Kasumi-1 (cell line): ENCODE measurements at regions not wholly inside any gene's neighbourhood (a gene's known extent, or its start where the extent isn't known, plus 50 kb on each side); places are given as distances from the start of the nearest gene placed in this dataset.

Experiments
- DNase-seq, 2 experiments: peaks; one replicate each; lab custom pipeline; 2025; lab: John Stamatoyannopoulos, UW

DNA sequence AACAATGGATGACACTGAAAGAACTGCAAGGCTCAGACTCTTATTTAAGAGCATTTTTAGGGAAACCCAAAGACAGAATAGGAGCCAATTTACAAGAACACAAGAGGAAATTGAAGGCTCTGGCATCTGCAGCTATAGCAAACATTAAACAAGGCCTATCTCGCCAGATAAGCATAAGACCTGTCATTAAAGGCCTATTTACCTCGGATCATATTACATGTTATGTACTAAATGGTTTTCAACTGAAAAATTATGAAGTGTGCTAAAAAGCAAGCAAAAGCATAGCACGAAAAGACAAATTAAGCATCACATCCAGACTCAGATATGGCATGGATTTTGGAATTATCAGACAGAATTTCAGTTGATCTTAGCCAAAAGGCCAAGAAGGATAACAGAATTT is 617.1 kb downstream of the SQOR start:
- DNase-seq, result no peak

DNA sequence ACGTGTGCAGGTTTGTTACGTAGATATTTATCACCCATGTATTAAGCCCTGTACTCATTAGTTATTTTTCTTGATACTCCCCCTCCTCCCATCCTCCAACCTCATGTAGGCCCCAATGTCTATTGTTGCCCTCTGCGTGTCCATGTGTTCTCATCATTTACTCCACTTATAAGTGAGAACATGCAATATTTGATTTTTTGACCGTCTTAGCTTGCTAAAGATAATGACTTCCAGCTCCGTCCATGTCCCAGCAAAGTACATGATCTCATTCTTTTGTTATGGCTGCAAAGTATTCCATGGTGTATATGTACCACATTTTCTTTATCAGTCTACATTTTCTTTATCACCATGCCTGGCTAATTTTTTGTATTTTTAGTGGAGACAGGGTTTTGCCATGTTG is 623.2 kb downstream of the SQOR start:
- DNase-seq, result no peak

DNA sequence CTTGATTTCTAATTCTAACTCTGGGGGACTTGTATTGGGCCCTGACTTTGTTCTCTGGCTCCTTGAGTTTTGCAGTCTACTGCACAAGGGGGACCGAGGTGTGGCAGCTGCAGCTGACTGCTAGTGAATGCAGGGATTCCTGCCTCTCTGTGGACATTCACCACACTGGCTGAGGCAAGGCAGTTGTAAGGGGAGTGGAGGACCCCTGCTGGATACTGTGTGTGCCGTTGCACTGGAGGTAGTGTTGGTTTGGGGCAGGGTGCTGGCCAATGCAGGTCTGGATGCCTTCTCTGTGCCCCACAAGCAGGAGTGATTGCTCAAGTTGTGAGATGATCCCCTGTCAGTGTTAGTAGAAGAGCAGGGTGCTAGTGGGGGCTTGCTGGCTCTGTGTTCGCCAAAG is 626.1 kb downstream of the SQOR start:
- no peak for DNase-seq

DNA sequence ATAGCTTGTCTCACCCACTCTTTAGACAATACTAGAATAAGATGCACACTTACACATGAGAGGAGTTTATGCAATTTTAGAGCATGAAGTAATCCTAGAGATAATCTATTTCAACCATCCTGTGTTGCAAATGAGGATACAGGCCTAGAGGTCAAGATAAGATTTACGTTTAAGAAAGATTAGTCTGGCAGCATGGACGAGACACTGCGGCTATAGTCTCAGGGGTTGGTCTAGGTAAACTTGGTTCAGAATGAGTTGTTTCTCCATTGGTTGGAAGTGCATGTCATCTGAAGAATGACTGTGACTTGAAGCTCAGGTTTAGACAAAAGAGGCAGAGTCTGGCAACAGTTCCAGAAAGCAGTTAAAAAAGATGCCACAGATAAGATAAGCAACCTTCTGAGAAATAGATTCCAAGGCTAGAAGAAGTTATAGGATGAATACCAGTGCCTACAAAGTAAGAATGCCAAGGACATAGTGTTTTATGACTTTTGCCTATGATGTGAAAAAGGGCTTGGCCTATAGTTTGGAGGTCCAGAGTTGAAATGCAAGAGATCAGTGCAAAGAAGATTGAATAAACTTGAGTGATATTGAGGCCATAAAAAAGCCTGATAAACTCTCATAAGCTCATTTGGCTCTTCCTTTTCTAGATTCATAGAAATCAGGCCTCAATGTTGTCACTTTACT is 631.0 kb downstream of the SQOR start:
- DNase-seq, result no peak

DNA sequence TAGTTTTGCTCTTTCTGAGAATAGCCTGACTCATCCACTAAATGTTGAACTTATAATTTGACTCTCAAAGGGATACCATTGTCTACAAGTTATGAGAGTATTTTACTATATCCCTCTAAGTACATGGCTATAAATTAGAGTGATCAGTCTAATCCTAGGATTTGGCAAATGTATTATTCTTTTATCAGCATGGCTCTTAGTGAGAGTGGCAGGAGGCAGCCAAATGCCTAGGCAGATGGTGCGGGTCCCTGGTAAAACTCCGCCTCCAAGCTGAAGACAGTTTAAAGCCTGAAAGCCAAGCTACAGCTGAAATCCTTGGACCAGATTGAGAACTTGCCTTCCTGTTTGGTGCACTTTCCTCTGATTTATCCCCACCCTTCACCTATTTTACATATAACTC is 631.8 kb downstream of the SQOR start:
- DNase-seq, result no peak

DNA sequence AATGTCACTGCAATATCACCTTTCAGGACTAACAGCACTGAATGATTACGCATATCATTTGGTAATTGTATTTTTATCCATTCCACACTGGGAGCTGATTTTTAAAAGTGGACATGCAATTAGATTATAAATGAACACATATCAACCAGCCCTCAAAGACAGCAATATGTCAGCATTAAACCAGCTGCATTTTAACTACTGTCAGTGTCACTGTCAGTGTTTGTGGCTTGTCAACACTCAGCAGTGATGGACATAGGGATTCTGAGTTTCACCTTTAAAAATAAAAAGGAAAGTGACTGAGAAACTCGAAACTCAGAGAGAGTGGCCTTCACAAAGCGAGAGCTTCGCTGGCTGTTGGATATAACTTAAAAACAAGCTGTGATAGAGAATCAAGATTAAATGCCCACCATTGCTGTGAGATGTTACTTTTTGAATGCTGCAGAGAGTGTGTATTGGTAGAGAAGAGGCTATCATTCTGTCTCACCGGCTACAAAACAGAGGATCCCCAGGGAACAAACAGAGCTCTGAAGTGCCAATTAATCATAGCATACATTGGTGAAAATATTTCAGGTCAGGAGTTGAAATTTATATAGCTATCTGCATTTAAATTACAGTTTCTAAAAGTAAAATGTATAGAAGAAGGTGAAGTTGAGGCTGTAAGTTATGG is 635.8 kb downstream of the SQOR start:
- DNase-seq, result no peak

DNA sequence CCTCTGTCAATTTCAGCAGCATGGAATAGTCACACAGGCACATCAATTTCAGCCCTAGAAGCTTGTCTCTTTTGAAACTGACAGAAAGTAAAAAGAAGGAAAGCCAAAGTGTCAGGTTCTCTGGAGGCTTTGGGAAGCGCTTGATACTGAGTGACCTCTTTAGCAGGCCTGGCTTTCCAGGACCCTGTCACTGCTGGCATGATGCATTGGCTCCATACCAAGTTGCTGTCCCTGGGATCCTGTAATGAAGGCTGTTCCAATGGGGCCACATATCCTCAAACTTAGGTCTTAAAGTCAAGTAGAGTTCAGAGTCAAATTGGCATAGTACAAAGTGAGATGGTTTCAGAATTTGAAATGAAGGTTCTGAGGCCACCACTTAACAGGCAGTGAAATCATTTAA is 640.9 kb downstream of the SQOR start:
- DNase-seq, result no peak

DNA sequence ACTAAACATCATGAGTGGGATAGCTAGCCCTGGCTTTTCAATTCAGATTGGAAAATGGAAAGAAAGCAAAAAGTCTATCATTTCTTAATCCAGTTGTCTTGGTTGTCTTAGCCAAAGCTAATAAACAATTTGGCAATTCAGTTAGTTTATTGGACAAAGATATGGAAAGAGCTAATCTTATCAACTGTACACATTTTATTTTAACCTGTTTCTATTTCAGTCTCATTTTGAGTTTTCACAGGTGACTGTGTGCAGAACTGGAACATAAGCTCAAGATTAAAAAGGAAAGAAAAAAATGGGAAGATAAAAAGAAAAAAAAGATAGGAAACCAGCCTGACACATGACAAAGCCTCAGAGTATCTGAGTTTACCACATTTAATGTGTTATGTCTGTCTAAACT is 642.6 kb downstream of the SQOR start:
- no peak for DNase-seq

DNA sequence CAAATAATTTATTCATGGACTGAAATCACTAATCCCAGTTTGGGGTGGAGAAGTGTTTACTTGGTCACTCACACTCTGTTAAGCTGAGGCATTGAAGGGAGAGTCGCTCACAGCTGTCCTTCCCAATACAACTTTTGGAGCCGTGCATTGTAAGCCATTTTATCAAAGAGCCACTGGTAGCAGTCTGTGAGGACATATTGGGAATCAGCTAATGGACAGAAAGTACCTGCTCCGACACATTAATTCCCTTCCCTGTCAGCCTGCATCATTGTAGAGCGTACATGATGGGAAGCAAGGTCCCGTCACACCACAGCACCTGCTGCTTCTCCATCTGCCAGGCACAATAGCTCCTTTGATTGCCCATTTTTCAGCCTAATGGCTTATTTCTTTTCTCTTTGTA is 643.2 kb downstream of the SQOR start:
- no peak for DNase-seq

DNA sequence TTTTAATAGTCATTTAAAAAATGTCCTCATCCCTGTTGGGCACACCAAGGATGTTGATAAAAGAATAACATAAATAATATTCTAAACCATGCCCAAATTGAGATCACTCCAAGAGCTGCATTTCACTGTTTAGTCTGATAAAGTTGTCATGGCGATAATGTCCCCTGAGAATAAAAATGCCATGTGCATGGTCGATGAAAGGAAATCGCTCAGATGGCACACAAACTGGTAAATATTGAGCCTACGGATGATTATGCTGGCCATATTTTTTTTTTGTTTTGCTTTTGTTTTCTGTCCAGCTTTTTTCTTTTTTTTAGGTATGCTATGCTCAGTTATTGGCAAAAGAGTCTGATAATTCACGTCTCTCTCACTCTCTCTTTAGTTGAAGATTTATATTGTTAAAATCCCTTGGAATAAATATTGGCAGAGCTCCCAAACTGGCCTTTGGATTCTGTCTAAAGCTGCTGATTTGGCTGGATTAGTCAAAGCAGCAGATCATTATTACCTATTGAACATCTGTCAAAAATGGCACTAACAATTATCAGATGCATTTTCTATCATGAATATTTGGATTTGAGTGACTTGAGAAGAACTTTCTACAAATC is 643.8 kb downstream of the SQOR start:
- no peak for DNase-seq

DNA sequence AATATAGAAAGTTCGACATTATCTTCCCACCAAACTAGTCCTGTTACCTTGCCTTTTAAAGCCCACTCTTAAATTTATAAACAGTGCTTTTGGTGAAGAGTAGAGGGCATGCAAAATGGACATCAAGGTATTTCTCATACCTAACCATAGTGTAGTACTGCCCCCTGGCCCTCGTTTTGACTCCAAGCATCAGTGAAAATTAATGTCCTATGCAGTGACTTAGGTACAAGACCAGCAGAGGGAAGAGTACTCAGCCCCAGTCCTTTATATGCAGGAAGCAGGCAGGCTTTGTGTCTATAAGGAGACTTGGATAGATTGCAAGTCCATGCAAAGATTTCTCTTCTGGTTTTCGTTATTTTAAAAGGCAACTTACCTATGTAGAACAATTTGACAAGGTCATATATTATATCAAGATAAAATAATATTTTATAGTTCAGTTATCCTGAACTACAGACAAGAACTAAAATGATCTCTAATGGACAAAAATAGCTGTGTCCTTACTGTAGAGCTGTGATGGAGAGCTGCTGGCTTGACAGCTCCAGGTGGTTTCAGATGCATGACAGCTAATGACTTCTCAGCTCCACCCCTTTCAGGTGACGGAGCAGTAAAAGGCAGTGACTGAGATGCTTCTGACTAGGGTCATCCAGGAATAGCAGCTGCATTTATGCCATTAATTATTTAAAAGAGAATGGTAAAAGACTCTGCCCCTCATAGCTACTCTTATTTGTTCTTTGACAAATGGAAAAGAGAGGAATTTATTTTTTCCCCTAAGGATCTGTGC is 646.1 kb downstream of the SQOR start:
- no peak for DNase-seq

DNA sequence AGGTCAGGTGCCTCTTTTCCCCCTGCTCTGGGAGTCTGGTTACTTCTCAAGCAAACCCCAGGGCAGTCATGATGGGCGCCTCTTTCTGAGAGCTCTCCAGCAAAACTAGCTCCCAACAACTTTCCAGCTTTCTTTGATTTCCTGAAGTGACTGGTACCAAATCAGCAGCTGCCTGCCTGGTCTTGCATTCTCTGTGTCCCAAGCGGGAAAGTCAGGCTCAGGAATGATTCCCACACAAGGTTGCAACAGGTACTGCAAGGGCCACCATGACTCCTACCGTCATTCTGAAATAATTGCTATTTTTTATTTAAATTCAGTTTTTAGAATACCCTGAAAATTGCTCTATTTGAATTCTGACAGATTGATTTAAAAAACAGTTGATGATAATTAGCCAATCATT is 658.7 kb downstream of the SQOR start:
- DNase-seq, result no peak

DNA sequence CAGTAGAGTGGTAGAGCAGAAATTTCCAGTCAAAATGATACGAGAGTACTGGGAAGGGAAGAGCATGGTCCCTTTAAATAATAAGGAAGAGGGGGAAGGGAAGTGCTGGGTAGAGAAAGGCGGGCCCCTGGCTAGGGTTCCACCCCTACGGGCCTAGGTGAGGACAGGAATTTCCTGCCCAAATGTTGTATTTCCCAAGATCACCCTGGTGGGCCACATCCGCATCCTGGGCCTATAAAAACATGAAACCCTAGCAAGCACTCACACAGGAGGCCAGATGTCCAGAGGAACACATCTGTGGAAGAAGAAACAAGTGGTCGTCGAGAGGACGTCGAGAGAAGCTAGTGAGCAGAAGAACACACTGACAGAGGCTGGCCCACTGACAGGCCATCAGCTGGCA is 661.2 kb downstream of the SQOR start:
- DNase-seq, result no peak

DNA sequence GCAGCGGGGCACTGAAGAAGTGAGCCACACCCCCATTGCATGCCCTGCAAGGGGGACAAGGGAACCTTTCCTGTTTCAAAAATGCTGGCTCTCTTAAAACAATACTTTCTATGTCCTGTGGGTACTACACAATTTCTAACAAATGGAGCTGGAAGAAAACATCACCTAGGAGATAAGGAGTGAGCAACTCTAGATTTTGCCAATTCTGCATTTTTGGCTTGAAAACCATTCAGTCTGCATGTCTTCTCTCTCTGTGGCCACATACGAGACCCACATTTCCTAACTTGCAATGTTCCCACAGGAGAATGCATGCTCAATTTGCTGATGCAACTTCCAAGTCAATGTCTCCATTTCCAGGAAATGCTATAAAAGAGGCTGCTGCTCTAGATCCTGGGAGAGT is 662.0 kb downstream of the SQOR start:
- DNase-seq, result no peak

DNA sequence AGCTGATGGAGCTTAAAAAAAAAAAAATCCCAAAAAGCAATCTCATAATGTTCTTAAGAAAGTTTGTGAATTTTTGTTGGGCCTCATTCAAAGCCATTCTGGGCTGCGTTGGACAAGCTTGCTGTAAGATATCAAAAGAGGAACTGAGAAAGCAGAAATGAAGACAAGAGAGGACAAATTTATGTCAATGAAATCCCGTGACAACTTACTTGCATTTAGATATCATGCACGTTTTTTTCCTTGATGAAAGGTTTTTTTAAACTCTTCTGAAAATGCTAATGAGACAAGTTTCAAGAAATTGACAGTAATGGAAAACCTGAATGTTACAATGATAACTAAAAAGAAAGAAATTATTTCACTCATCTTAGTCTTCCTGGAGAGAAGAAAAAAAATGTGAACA is 662.9 kb downstream of the SQOR start:
- DNase-seq, result no peak

DNA sequence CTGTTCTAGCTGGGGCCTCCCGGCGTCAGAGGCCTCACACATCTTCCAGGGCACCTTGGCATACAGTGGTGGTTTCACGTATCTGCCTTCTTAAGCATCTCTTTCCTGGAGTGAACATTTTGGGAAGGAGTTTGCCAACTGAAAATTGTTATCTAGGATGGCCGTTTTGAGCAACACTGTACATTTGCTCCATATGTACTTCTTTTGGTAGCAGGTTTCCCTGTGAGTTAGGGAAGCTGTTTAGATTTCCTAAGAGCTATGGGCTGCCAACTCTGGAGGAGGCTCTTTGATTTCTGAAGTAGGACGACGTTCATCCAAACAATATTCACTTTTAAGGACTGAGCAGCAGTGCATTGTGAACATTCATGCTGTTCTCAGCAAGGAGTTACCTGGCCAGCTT is 665.9 kb downstream of the SQOR start:
- DNase-seq, result no peak

DNA sequence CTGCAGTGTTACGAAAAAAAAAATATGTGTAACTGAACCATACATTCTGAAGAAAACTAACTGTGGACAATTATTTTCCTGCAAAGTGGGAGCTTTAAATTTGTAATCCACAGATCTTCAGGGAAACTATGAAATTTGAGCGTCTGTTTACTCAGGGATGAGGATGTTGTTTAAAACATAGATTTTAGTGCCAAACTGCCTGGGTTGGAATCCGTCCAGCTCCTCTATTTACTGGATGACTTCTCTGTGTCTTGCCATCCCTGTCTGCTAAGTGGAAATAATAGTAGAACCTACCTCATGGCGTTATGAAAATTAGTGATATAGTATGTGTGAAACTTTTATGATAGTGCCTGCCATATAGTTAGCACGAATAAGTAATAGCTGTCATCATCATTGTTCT is 666.5 kb downstream of the SQOR start:
- no peak for DNase-seq

DNA sequence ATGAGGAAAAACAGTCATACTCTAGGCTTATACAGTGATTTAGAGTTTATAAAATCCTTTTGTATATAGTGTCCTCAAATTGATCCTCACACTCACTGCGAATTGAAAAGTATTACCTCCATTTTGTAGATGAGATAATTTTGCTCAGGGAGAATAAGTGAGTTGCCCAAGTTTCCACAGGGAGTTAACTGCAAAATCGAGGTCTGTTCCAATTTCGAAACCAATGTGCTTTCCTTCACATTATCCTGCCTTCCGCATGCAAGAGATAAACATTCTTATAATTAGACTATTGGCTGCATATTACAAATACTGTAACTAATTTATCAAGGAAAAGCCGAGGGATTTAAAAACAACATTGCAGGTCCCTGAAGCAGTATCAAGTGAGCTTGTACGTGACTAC is 667.0 kb downstream of the SQOR start:
- no peak for DNase-seq

DNA sequence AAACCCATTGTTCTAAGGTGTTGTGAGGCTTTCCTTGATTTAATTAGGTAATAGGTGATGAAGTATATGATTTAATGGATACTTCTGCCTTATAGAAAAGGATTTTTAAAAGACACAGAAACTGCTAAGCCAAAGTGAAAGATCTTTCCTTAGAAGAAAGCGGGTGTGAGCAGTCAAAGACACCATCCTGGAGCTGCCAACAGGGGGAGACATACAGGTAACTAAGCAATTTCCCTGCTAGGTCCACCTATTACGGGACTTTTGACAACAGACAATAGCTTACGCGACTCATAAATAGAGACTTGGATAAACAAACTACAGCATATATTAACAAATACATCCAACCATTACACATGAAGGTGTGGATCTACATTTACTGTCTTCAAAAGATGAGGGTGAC is 669.5 kb downstream of the SQOR start:
- DNase-seq, result no peak

DNA sequence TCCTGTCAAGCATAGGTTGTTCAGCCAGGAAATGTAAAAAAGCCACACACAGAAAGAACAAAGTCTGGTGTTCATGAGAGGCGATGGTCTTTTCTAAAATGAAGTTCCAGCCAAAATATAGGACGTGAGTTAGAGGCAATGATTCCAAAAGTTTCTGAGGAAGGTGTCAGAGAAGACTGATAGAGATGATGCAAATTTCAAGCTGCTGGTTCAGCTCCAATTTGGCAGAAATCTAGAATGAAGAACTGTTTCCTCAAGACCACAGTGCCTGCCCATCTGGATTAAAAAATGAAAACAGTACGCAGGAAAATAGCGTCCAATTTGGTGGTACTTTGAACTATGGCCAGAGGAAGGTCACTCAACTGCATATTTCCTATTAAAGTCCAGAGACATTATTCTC is 672.9 kb downstream of the SQOR start:
- DNase-seq, result no peak

DNA sequence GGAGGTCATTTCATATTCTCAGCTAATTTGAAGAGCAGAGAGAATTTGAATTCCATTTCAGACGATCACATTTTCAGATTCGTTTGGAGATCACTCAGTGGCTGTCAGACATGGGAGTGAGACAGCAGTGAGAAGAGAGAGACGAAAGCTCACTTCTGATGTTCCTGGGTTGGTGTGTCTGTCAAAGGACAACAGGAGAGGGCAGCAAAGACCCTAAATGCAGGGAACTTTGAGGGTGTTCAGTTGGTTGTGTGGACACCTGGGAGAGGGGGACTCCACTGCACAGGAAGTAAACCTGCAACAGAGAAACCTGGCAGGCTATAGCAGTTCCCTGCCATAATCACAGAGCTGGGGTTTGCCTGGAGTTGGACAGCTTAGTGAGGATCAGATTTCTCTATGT is 675.1 kb downstream of the SQOR start:
- DNase-seq, result no peak

DNA sequence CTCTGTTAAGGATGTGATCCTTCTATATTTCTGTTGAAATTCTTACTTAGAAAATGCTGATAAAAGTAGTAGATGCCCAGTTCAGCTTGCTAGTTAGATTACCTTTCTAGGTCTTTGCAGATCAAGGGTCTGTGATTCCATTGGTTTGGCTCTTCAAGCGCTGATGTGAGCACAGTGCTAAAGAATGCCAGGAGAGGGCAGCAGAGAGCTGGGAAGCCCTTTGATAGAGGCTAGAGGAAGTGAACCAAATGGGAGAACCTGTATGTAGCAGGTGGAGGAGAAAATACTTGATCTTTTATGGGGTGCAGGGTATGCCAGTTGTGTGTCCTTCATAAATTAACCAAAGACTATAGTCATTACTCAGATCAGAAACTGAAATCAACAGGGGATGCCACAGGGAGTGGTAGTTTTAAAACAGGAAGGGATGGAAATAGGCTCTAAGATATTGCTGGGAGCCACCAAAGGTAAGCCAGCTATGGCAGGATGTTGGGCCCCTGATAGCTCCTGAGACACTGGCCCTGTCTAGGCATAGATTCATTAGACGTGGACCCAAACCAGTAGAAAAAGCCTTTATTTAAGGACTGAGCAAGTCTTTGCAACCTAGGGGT is 677.4 kb downstream of the SQOR start:
- DNase-seq, result peak in 1 of 2 experiments; percentile 28

DNA sequence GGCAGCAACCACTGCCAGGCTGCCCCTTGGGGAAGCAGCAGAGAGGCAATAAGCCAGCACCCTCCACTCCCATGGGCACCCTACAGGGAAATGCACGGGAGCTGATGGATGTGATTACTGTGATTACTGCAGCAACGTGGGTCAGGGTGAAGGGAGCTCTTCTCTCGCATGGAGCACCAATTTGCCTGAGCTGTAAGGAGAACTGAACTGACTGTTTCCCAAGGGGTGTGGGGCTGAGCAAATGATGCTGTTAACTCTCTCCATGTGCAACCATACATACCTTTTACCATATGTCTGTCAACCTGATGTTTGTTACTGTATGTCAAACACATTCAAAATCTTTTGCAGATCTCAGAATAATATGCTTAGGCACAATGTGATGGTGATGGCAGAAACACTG is 680.6 kb downstream of the SQOR start:
- DNase-seq, result no peak
